Body of pancreas (tissue), 4 donors: ENCODE measurements at regions not wholly inside any gene's neighbourhood (a gene's known extent, or its start where the extent isn't known, plus 50 kb on each side); places are given as distances from the start of the nearest gene placed in this dataset.

Experiments used
- POLR2A ChIP-seq, 3 donors: fragments of 450-650 bp; IDR thresholded peaks; one replicate each; pipeline ENCODE4 v1.6.1; 2016; ENCODE audit warnings: antibody characterized with exemption in 3 of 3, mild to moderate bottlenecking in 2 of 3
- TF ChIP-seq, protein P1 (sequence below), 7 experiments: fragments of 450-650 bp in 4 of 7; fragments of 200-600 bp in 3 of 7; sonication (generic) in 3 of 7; IDR thresholded peaks; one replicate each; pipeline ENCODE4 v1.5.1; 2016 to 2019; ENCODE audit warnings: antibody characterized with exemption in 7 of 7

DNA sequence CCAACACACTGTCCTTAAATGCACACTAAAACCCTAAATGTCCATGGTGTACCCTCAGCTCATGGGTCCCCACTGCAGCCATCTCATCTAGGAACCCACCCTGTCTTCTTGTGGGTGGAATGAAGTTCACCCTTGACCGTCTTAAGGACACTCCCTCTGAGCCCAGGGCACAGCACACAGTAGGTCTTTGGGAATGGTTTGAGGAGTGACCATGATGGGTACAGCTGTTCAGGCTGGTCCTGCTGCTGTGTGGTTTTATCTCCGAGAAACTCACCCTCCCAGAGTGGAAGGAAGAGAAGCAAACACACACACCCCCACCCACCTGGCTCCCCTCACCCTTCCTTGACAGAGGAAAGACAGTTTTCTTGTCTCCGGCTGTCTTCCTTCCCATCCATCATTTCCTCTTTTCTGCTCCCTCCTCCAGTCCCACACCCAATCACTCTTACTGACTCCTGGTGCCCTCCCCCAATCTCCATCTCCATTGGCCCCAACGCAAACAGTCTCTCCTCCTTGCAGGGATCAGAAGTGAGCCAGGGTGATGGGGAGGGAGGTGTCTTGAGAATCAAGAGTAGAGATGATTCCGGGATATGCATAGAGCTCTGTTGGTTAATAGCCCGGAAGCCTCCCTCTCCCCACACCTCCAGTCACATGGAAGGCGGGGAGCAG, 105.9 kb upstream of the LHX5 start:
- TF ChIP-seq, protein P1, sequence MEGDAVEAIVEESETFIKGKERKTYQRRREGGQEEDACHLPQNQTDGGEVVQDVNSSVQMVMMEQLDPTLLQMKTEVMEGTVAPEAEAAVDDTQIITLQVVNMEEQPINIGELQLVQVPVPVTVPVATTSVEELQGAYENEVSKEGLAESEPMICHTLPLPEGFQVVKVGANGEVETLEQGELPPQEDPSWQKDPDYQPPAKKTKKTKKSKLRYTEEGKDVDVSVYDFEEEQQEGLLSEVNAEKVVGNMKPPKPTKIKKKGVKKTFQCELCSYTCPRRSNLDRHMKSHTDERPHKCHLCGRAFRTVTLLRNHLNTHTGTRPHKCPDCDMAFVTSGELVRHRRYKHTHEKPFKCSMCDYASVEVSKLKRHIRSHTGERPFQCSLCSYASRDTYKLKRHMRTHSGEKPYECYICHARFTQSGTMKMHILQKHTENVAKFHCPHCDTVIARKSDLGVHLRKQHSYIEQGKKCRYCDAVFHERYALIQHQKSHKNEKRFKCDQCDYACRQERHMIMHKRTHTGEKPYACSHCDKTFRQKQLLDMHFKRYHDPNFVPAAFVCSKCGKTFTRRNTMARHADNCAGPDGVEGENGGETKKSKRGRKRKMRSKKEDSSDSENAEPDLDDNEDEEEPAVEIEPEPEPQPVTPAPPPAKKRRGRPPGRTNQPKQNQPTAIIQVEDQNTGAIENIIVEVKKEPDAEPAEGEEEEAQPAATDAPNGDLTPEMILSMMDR (IDR thresholded peaks at IDR 0.05): no peak
- TF ChIP-seq POLR2A (IDR thresholded peaks at IDR 0.05): no peak
